Liver (tissue), 8 donors: ENCODE measurements at regions not wholly inside any gene's neighbourhood (a gene's known extent, or its start where the extent isn't known, plus 50 kb on each side); places are given as distances from the start of the nearest gene placed in this dataset.

Experiments used
- DNase-seq: peaks from one replicate; pipeline ENCODE4 v3.0.0-alpha.2; 2017; ENCODE audit warnings: low spot score
- H3K27ac ChIP-seq, 2 donors: one replicate each; pipeline ENCODE4 v1.7.0; 2013; ENCODE audit warnings: inconsistent platforms in 2 of 2, low read length in 2 of 2, control low read depth in 1 of 2, low read depth in 1 of 2, mild to moderate bottlenecking in 1 of 2
- H3K27me3 ChIP-seq, 4 donors: one replicate each; pipeline versions ENCODE4 v1.6.1 to v1.7.0; 2013; ENCODE audit warnings: low read length in 3 of 4, inconsistent platforms in 1 of 4, mild to moderate bottlenecking in 1 of 4, moderate library complexity in 1 of 4; ENCODE audit not compliant: control insufficient read depth in 4 of 4, insufficient read depth in 4 of 4
- H3K36me3 ChIP-seq, 4 donors: one replicate each; pipeline versions ENCODE4 v1.6.1 to v1.7.0; 2013; ENCODE audit warnings: low read length in 3 of 4, mild to moderate bottlenecking in 3 of 4, low read depth in 1 of 4, moderate library complexity in 1 of 4; ENCODE audit not compliant: control insufficient read depth in 4 of 4, insufficient read depth in 3 of 4
- H3K4me1 ChIP-seq, 4 donors: one replicate each; pipeline versions ENCODE4 v1.6.1 to v1.7.0; 2013; ENCODE audit warnings: low read length in 3 of 4, mild to moderate bottlenecking in 3 of 4, moderate library complexity in 1 of 4; ENCODE audit not compliant: control insufficient read depth in 4 of 4, insufficient read depth in 4 of 4
- H3K4me3 ChIP-seq, 3 donors: one replicate each; pipeline versions ENCODE4 v1.6.1 to v1.7.0; 2013; ENCODE audit warnings: low read length in 3 of 3, control low read depth in 1 of 3, low read depth in 1 of 3, mild to moderate bottlenecking in 1 of 3
- H3K9ac ChIP-seq, 2 donors: one replicate each; pipeline ENCODE4 v1.7.0; 2013; ENCODE audit warnings: low read length in 2 of 2, mild to moderate bottlenecking in 2 of 2, moderate library complexity in 2 of 2, control low read depth in 1 of 2, low read depth in 1 of 2
- H3K9me3 ChIP-seq, 4 donors: one replicate each; pipeline versions ENCODE4 v1.6.1 to v1.7.0; 2013; ENCODE audit warnings: low read length in 3 of 4; ENCODE audit not compliant: control insufficient read depth in 4 of 4
- CTCF ChIP-seq: fragments of 150-350 bp; IDR thresholded peaks from 2 replicates; pipeline ENCODE4 v1.5.1; 2017; ENCODE audit warnings: improper control_type of control experiment, low read depth, low read length; ENCODE audit not compliant: missing input control
- EGR1 ChIP-seq, 2 donors: IDR thresholded peaks; 2 replicates each; pipeline ENCODE4 v1.6.1; 2016 to 2018; ENCODE audit warnings: antibody characterized with exemption in 2 of 2, low read depth in 2 of 2
- FOXA1 ChIP-seq: IDR thresholded peaks from 2 replicates; pipeline ENCODE4 v1.6.1; 2016; ENCODE audit warnings: antibody characterized with exemption
- FOXA2 ChIP-seq: IDR thresholded peaks from 2 replicates; pipeline ENCODE4 v1.6.1; 2016; ENCODE audit warnings: antibody characterized with exemption
- GABPA ChIP-seq, 2 donors: IDR thresholded peaks in 1 of 2; conservative IDR thresholded peaks in 1 of 2; 2 replicates each; pipeline ENCODE4 v1.6.1; 2016; ENCODE audit warnings: antibody characterized with exemption in 2 of 2, mild to moderate bottlenecking in 1 of 2, moderate library complexity in 1 of 2
- HNF4A ChIP-seq, 2 donors: conservative IDR thresholded peaks; 2 replicates each; pipeline ENCODE4 v1.6.1; 2016; ENCODE audit warnings: antibody characterized with exemption in 2 of 2, mild to moderate bottlenecking in 2 of 2
- HNF4G ChIP-seq: IDR thresholded peaks from 2 replicates; pipeline ENCODE4 v1.6.1; 2016; ENCODE audit warnings: antibody characterized with exemption
- JUND ChIP-seq, 2 donors: IDR thresholded peaks; 2 replicates each; pipeline ENCODE4 v1.6.1; 2016; ENCODE audit warnings: antibody characterized with exemption in 2 of 2
- MAX ChIP-seq: IDR thresholded peaks from 2 replicates; pipeline ENCODE4 v1.6.1; 2016; ENCODE audit warnings: antibody characterized with exemption
- NR2F2 ChIP-seq: IDR thresholded peaks from 2 replicates; pipeline ENCODE4 v1.6.1; 2016; ENCODE audit warnings: antibody characterized with exemption
- RAD21 ChIP-seq, 2 donors: IDR thresholded peaks; 2 replicates each; pipeline ENCODE4 v1.6.1; 2016; ENCODE audit warnings: antibody characterized with exemption in 2 of 2, mild to moderate bottlenecking in 2 of 2
- RXRA ChIP-seq, 2 donors: IDR thresholded peaks; 2 replicates each; pipeline ENCODE4 v1.6.1; 2017 to 2018; ENCODE audit warnings: antibody characterized with exemption in 2 of 2, mild to moderate bottlenecking in 1 of 2
- SP1 ChIP-seq: IDR thresholded peaks from 2 replicates; pipeline ENCODE4 v1.6.1; 2018; ENCODE audit warnings: antibody characterized with exemption, mild to moderate bottlenecking
- TAF1 ChIP-seq: conservative IDR thresholded peaks from 2 replicates; pipeline ENCODE4 v1.6.1; 2016; ENCODE audit warnings: antibody characterized with exemption, mild to moderate bottlenecking
- YY1 ChIP-seq: IDR thresholded peaks from 2 replicates; pipeline ENCODE4 v1.6.1; 2016; ENCODE audit warnings: antibody characterized with exemption, mild to moderate bottlenecking
- ZBTB33 ChIP-seq: IDR thresholded peaks from 2 replicates; pipeline ENCODE4 v1.6.1; 2016; ENCODE audit warnings: antibody characterized with exemption
- WGBS: extraction: QIAGEN DNeasy Blood & Tissue Kit; methylation state at CpG from one replicate; pipeline ENCODE4 v1.1.7; 2013; 5-methylcytosine and 5-hydroxymethylcytosine counted together
- TF ChIP-seq, protein P1 (sequence below): IDR thresholded peaks from 2 replicates; pipeline ENCODE4 v1.6.1; 2016; ENCODE audit warnings: antibody characterized with exemption, mild to moderate bottlenecking
- TF ChIP-seq, protein P2 (sequence below): IDR thresholded peaks from 2 replicates; pipeline ENCODE4 v1.6.1; 2016; ENCODE audit warnings: antibody characterized with exemption
- donor health status: healthy.
- donor health status: healthy.
- donor health status: healthy.
- donor health status: healthy.
- donor health status: healthy.

- DNase-seq, result no peak
- no peak for TF ChIP-seq SP1
- no peak for TF ChIP-seq TAF1
- TF ChIP-seq HNF4A (conservative IDR thresholded peaks at IDR 0.05), result no peak
- no peak for TF ChIP-seq YY1
- no peak for TF ChIP-seq ZBTB33
- TF ChIP-seq NR2F2, result no peak
- TF ChIP-seq RXRA (IDR thresholded peaks at IDR 0.05), result no peak
- no peak for TF ChIP-seq MAX
- TF ChIP-seq RAD21 (IDR thresholded peaks at IDR 0.05), result no peak
- no peak for TF ChIP-seq GABPA (IDR thresholded peaks at IDR 0.05 in 1 of 2, conservative IDR thresholded peaks at IDR 0.05 in 1 of 2)
- no peak for TF ChIP-seq EGR1 (IDR thresholded peaks at IDR 0.05; ENCODE audit: low read depth in 2 of 2)
- TF ChIP-seq, protein P1, sequence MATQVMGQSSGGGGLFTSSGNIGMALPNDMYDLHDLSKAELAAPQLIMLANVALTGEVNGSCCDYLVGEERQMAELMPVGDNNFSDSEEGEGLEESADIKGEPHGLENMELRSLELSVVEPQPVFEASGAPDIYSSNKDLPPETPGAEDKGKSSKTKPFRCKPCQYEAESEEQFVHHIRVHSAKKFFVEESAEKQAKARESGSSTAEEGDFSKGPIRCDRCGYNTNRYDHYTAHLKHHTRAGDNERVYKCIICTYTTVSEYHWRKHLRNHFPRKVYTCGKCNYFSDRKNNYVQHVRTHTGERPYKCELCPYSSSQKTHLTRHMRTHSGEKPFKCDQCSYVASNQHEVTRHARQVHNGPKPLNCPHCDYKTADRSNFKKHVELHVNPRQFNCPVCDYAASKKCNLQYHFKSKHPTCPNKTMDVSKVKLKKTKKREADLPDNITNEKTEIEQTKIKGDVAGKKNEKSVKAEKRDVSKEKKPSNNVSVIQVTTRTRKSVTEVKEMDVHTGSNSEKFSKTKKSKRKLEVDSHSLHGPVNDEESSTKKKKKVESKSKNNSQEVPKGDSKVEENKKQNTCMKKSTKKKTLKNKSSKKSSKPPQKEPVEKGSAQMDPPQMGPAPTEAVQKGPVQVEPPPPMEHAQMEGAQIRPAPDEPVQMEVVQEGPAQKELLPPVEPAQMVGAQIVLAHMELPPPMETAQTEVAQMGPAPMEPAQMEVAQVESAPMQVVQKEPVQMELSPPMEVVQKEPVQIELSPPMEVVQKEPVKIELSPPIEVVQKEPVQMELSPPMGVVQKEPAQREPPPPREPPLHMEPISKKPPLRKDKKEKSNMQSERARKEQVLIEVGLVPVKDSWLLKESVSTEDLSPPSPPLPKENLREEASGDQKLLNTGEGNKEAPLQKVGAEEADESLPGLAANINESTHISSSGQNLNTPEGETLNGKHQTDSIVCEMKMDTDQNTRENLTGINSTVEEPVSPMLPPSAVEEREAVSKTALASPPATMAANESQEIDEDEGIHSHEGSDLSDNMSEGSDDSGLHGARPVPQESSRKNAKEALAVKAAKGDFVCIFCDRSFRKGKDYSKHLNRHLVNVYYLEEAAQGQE, result no peak
- TF ChIP-seq JUND (IDR thresholded peaks at IDR 0.05), result no peak
- TF ChIP-seq FOXA1, result no peak
- TF ChIP-seq, protein P2, sequence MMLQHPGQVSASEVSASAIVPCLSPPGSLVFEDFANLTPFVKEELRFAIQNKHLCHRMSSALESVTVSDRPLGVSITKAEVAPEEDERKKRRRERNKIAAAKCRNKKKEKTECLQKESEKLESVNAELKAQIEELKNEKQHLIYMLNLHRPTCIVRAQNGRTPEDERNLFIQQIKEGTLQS, result no peak
- TF ChIP-seq HNF4G, result no peak
- TF ChIP-seq FOXA2, result no peak
- TF ChIP-seq CTCF, result no peak
- Histone ChIP-seq H3K9ac (no peak overlapping the region), H3K27me3 (no peaks in the 10 kb centered on the region), H3K36me3 (no peaks in the 10 kb centered on the region), H3K4me1 (no peaks in the 10 kb centered on the region), H3K4me3 (no peak overlapping the region), H3K9me3 (no peaks in the 10 kb centered on the region), H3K27ac (no peak overlapping the region)
- 54% methylated on average over 2 of the region's 2 CpGs for WGBS
These were observed 71.6 kb upstream of the TET2 start for GRCh38 chr4:105075045-105075444.
